ENCODE measurements at regions not wholly inside any gene's neighbourhood (a gene's known extent, or its start where the extent isn't known, plus 50 kb on each side); places are given as distances from the start of the nearest gene placed in this dataset.

GRCh38 chr2:140138736-140139135, 1358.5 kb upstream of the NXPH2 start:
- no peak overlapping the region for H3K27ac ChIP-seq (ENCODE audit: low read length)
- no peak overlapping the region for H3K9ac ChIP-seq (ENCODE audit: low read length)
- H3K4me1 ChIP-seq (ENCODE audit: insufficient read depth, low read length) = no peaks in the 10 kb centered on the region
- H3F3A ChIP-seq (ENCODE audit: low read length, unreplicated experiment) = no peaks in the 10 kb centered on the region
- H3K79me2 ChIP-seq (ENCODE audit: low read length) = no peaks in the 10 kb centered on the region
- no peaks in the 10 kb centered on the region for H4K20me1 ChIP-seq (ENCODE audit: low read length)
- H3K27me3 ChIP-seq (ENCODE audit: low read length) = no peaks in the 10 kb centered on the region
- ATAC-seq (no peak), DNase-seq (no peak)
- H3K36me3 ChIP-seq (ENCODE audit: low read depth, low read length) = no peaks in the 10 kb centered on the region
- H3K4me3 ChIP-seq (ENCODE audit: low read length) = no peak overlapping the region
- POLR2A ChIA-PET (ENCODE audit: unreplicated experiment) = no interaction called here
- intact Hi-C loops (cut with micrococcal nuclease) = no loop called here
- H3K4me2 ChIP-seq (ENCODE audit: low read length) = no peak overlapping the region
- H3K9me2 ChIP-seq (replicated peaks; ENCODE audit: low read length) = no peaks in the 10 kb centered on the region
- TF ChIP-seq EZH2phosphoT487 (IDR thresholded peaks at IDR 0.05; ENCODE audit: borderline replicate concordance, low read length) = no peak
- no peak for TF ChIP-seq EZH2 (IDR thresholded peaks at IDR 0.05; ENCODE audit: low read length, unreplicated experiment)
- TF ChIP-seq CTCF (conservative IDR thresholded peaks at IDR 0.05; ENCODE audit: low read depth, low read length) = no peak
- CTCF ChIA-PET = no interaction called here
- H3K9me3 ChIP-seq (ENCODE audit: low read length) = no peaks in the 10 kb centered on the region
- no TSS peak for BruUV-seq (replicated peaks)
- H2AFZ ChIP-seq (ENCODE audit: low read length) = no peak overlapping the region

GRCh38 chr2:140136861-140137260, 1356.7 kb upstream of the NXPH2 start:
- CTCF ChIA-PET = no interaction called here
- Histone ChIP-seq H3K4me3 (ENCODE audit: low read length) (no peak overlapping the region), H3K36me3 (ENCODE audit: low read depth, low read length) (no peaks in the 10 kb centered on the region), H2AFZ (ENCODE audit: low read length) (no peak overlapping the region), H3K9me2 (replicated peaks; ENCODE audit: low read length) (no peaks in the 10 kb centered on the region), H3K27me3 (ENCODE audit: low read length) (no peaks in the 10 kb centered on the region), H3K4me1 (ENCODE audit: insufficient read depth, low read length) (no peaks in the 10 kb centered on the region), H3K4me2 (ENCODE audit: low read length) (no peak overlapping the region), H3K9ac (ENCODE audit: low read length) (no peak overlapping the region), H3K27ac (ENCODE audit: low read length) (no peak overlapping the region), H3K79me2 (ENCODE audit: low read length) (no peaks in the 10 kb centered on the region), H3F3A (ENCODE audit: low read length, unreplicated experiment) (no peaks in the 10 kb centered on the region), H4K20me1 (ENCODE audit: low read length) (no peaks in the 10 kb centered on the region), H3K9me3 (ENCODE audit: low read length) (no peaks in the 10 kb centered on the region)
- DNase-seq (no peak), ATAC-seq (no peak)
- BruUV-seq (replicated peaks) = no TSS peak
- POLR2A ChIA-PET (ENCODE audit: unreplicated experiment) = no interaction called here
- intact Hi-C loops (cut with micrococcal nuclease) = no loop called here
- TF ChIP-seq EZH2 (IDR thresholded peaks at IDR 0.05; ENCODE audit: low read length, unreplicated experiment) = no peak
- TF ChIP-seq CTCF (conservative IDR thresholded peaks at IDR 0.05; ENCODE audit: low read depth, low read length) = no peak
- TF ChIP-seq EZH2phosphoT487 (IDR thresholded peaks at IDR 0.05; ENCODE audit: borderline replicate concordance, low read length) = no peak

GRCh38 chr2:140136366-140136765, 1356.2 kb upstream of the NXPH2 start:
- Histone ChIP-seq H3K79me2 (ENCODE audit: low read length) (no peaks in the 10 kb centered on the region), H3K9me3 (ENCODE audit: low read length) (no peaks in the 10 kb centered on the region), H2AFZ (ENCODE audit: low read length) (no peak overlapping the region), H3K36me3 (ENCODE audit: low read depth, low read length) (no peaks in the 10 kb centered on the region), H3K4me1 (ENCODE audit: insufficient read depth, low read length) (no peaks in the 10 kb centered on the region), H3F3A (ENCODE audit: low read length, unreplicated experiment) (no peaks in the 10 kb centered on the region), H3K27me3 (ENCODE audit: low read length) (no peaks in the 10 kb centered on the region), H4K20me1 (ENCODE audit: low read length) (no peaks in the 10 kb centered on the region), H3K9ac (ENCODE audit: low read length) (no peak overlapping the region), H3K9me2 (replicated peaks; ENCODE audit: low read length) (no peaks in the 10 kb centered on the region), H3K4me2 (ENCODE audit: low read length) (no peak overlapping the region), H3K4me3 (ENCODE audit: low read length) (no peak overlapping the region), H3K27ac (ENCODE audit: low read length) (no peak overlapping the region)
- POLR2A ChIA-PET (ENCODE audit: unreplicated experiment) = no interaction called here
- intact Hi-C loops (cut with micrococcal nuclease) = no loop called here
- TF ChIP-seq EZH2phosphoT487 (IDR thresholded peaks at IDR 0.05; ENCODE audit: borderline replicate concordance, low read length) = no peak
- TF ChIP-seq EZH2 (IDR thresholded peaks at IDR 0.05; ENCODE audit: low read length, unreplicated experiment) = no peak
- no peak for TF ChIP-seq CTCF (conservative IDR thresholded peaks at IDR 0.05; ENCODE audit: low read depth, low read length)
- DNase-seq (no peak), ATAC-seq (no peak)
- CTCF ChIA-PET = no interaction called here
- no TSS peak for BruUV-seq (replicated peaks)
